ENCODE measurements at regions not wholly inside any gene's neighbourhood (a gene's known extent, or its start where the extent isn't known, plus 50 kb on each side); places are given as distances from the start of the nearest gene placed in this dataset.

DNA sequence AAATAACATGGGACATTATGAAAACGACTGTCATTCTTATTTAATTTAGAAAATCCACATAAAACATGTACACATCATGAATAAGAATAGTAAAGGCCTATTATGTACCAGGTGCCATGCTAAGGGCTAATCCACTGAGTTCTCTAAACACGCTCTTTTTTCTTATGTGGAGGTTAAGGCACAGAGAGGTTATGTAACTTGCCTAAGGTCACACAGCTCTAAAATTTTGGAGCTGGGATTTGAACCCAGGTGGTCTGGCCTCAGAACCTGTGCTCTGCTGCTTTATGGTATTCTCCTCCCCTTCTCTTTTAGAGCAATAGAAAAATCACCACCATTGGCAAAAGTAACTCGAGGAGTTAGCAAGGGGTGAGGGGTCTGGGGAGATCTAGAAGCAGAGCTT lies 156.9 kb upstream of the ZNF536 start:
- Histone ChIP-seq H3K4me1 (replicated peaks in 1 of 4; ENCODE audit: control insufficient read depth in 3 of 4, insufficient read depth in 4 of 4, low read length in 3 of 4) (peaks cover 0 to 2% (median 0%) of the 10 kb centered on the region in 4 experiments; a peak in 1 of 7 replicates), H2AK5ac (ENCODE audit: low read depth, low read length) (no peak overlapping the region), H3K79me1 (ENCODE audit: low read depth, low read length) (no peaks in the 10 kb centered on the region), H4K20me1 (replicated peaks in 1 of 2; ENCODE audit: control insufficient read depth in 1 of 2, insufficient read depth in 2 of 2, low read length in 2 of 2) (no peaks in the 10 kb centered on the region), H4K91ac (replicated peaks; ENCODE audit: insufficient read length, low read length) (no peak overlapping the region), H2BK120ac (replicated peaks; ENCODE audit: low read depth, low read length) (no peak overlapping the region), H3K4me2 (ENCODE audit: insufficient read depth in 1 of 2, low read depth in 2 of 2, low read length in 2 of 2) (no peak overlapping the region), H4K8ac (ENCODE audit: extremely low read depth, insufficient read depth, low read length) (no peak overlapping the region), H2BK15ac (ENCODE audit: low read length) (no peak overlapping the region), H2BK12ac (ENCODE audit: low read depth, low read length) (no peak overlapping the region), H3K4ac (replicated peaks; ENCODE audit: insufficient read length, low read depth, low read length) (no peak overlapping the region), H3K18ac (ENCODE audit: extremely low read depth, low read length) (no peak overlapping the region), H3K23me2 (ENCODE audit: low read depth, low read length) (no peaks in the 10 kb centered on the region), H4K5ac (ENCODE audit: insufficient read length, low read depth, low read length) (no peak overlapping the region), H3K9ac (replicated peaks in 1 of 4; ENCODE audit: extremely low read depth in 1 of 4, low read depth in 3 of 4, low read length in 3 of 4) (no peak overlapping the region), H2BK5ac (ENCODE audit: low read depth, low read length) (no peak overlapping the region), H2BK20ac (ENCODE audit: low read length) (no peak overlapping the region), H3K56ac (replicated peaks; ENCODE audit: insufficient read length, low read depth, low read length) (no peak overlapping the region), H3K23ac (ENCODE audit: insufficient read length) (no peak overlapping the region), H3K27ac (ENCODE audit: low read depth, low read length) (no peak overlapping the region), H2AFZ (ENCODE audit: low read length) (no peak overlapping the region), H3K14ac (ENCODE audit: insufficient read length) (no peak overlapping the region), H3K27me3 (replicated peaks in 1 of 4; ENCODE audit: control insufficient read depth in 3 of 4, extremely low read depth in 1 of 4, insufficient read depth in 3 of 4, low read length in 3 of 4) (no peaks in the 10 kb centered on the region), H3K79me2 (ENCODE audit: control insufficient read depth in 1 of 2, insufficient read depth in 2 of 2, low read length in 2 of 2) (no peaks in the 10 kb centered on the region), H3K36me3 (ENCODE audit: control insufficient read depth in 2 of 4, insufficient read depth in 4 of 4, low read length in 3 of 4) (no peaks in the 10 kb centered on the region), H3K9me3 (ENCODE audit: insufficient read depth in 2 of 2, low read depth in 1 of 2, low read length in 1 of 2) (no peaks in the 10 kb centered on the region), H3K4me3 (ENCODE audit: extremely low read depth in 1 of 4, insufficient read depth in 2 of 4, low read depth in 3 of 4, low read length in 4 of 4) (no peak overlapping the region)
- no peak for FAIRE-seq
- DNase-seq (ENCODE audit: low read depth in 1 of 2, low spot score in 2 of 2) = no peak
- ChIA-PET CTCF (ENCODE audit: partially characterized antibody) (interaction anchor here (1.3 kb wide), 1 partner anchor 130 kb away, joined by 3 read pairs; no protein-coding TSS in a partner anchor), POLR2A (ENCODE audit: partially characterized antibody) (no interaction called here)
- TF ChIP-seq POLR2A (IDR thresholded peaks at IDR 0.05; ENCODE audit: control extremely low read depth in 1 of 2, low read depth in 2 of 2, low read length in 2 of 2) = no peak
- TF ChIP-seq HDAC2 (IDR thresholded peaks at IDR 0.05; ENCODE audit: borderline replicate concordance in 1 of 2, low read depth in 2 of 2, low read length in 2 of 2) = peak in 1 of 2 experiments; percentile 36; a peak in 1 of 4 replicates
- peak; percentile 92 for TF ChIP-seq KDM1A (IDR thresholded peaks at IDR 0.05; ENCODE audit: borderline replicate concordance, low read length)
- 79% methylated on average over 3 of the region's 3 CpGs; no CpG with 5 or more reads in 1 of the 2 experiments for WGBS, 2 experiments (ENCODE audit: extremely low coverage in 1 of 2, insufficient coverage in 1 of 2, insufficient read length in 1 of 2, insufficient replicate concordance in 2 of 2, low coverage in 1 of 2, low lambda C conversion rate in 2 of 2, missing lambda C conversion rate in 1 of 2)

Data from H1 (cell line).